ENCODE measurements at regions not wholly inside any gene's neighbourhood (a gene's known extent, or its start where the extent isn't known, plus 50 kb on each side); places are given as distances from the start of the nearest gene placed in this dataset.
A peak's percentile ranks its signal among the peaks of the same experiment; 100 is the strongest.

DNA sequence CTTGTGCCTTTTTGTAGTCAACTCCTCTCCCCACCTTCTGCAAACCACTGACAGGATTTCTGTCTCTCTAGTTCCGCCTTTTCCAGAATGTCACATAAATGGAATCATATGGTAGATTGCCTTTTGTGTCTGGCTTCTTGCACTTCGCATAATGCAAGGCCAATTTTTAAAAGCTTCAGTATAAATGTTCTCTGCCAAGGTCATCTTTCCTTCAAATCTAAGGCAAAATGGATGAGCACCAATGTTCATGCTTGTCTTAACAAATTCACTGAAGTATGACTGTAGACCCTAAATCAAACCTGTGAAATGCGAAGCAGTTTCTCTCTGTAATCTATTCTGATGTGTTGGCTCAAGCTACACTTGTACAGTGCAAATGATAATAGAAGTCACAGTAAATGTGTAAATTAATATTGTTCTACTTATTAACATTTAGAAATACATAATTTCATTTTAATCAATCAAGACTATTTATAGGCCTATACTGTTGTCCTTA lies 92.8 kb upstream of the GLS start:
- POLR2A ChIA-PET, result interaction anchor here (0.6 kb wide), 1 partner anchor 375 kb away, joined by 4 read pairs; no protein-coding TSS in a partner anchor
- intact Hi-C loops (cut with micrococcal nuclease), result loop anchor here (10.0 kb wide), 1 partner anchor 157 kb away; no protein-coding TSS in a partner anchor
- TF ChIP-seq, protein P1, sequence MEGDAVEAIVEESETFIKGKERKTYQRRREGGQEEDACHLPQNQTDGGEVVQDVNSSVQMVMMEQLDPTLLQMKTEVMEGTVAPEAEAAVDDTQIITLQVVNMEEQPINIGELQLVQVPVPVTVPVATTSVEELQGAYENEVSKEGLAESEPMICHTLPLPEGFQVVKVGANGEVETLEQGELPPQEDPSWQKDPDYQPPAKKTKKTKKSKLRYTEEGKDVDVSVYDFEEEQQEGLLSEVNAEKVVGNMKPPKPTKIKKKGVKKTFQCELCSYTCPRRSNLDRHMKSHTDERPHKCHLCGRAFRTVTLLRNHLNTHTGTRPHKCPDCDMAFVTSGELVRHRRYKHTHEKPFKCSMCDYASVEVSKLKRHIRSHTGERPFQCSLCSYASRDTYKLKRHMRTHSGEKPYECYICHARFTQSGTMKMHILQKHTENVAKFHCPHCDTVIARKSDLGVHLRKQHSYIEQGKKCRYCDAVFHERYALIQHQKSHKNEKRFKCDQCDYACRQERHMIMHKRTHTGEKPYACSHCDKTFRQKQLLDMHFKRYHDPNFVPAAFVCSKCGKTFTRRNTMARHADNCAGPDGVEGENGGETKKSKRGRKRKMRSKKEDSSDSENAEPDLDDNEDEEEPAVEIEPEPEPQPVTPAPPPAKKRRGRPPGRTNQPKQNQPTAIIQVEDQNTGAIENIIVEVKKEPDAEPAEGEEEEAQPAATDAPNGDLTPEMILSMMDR (IDR thresholded peaks at IDR 0.05), result no peak
- Mint-ChIP-seq H3K27me3 (peaks cover 1% of the 10 kb centered on the region), H3K9me3 (peaks cover 4% of the 10 kb centered on the region), H3K4me1 (ENCODE audit: low read depth) (peaks cover 52% of the 10 kb centered on the region), H3K36me3 (ENCODE audit: low read depth) (no peaks in the 10 kb centered on the region), H3K27ac (no peak overlapping the region), H3K4me3 (no peak overlapping the region)
- no peak for ATAC-seq
- no peak for DNase-seq
- CTCF ChIA-PET, result interaction anchor here (1.2 kb wide), 1 partner anchor 433 kb away, joined by 3 read pairs; no protein-coding TSS in a partner anchor

DNA sequence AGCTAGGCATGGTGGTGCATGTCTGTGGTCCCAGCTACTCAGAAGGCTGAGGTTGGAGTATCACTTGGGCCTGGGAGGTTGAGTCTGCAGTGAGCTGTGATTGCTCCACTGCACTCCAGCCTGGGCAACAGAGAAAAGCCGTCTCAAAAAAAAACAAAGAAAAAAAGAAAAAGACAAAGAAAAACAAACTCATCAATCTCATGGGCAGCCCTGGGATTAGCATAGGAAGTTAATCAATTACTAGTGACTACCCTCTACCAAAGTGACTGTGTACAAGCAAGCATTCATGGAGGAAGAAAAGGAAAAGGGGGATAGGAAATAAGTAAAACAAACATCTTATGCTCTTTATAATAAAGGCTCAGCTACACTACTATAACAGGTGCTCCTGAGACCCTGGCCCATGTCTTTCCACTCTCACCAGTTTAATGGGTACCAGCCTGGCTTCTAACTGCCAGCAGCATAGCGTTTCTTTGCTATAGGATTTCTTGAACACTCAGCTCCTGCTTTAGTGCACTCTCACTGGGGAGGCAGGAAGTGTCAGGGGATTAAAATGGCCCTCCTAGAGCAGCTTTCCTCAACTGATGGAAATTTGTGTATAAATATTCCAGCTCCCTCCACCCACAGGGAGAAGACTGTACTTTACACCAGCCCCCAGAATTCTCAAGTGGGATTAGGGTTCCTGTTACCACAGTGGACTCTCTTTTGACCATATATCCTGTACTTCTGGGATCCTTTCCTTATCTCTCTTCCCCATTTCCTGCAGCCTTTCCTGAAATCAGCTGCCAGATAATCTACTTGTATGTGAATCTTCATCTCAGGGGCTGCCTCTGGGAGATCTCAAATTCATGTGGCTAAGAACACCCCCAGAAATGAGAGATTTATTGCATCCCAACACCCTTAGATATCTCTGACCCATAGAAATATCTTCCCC lies 91.3 kb upstream of the GLS start:
- Mint-ChIP-seq H3K36me3 (ENCODE audit: low read depth) (peaks cover 2% of the 10 kb centered on the region), H3K27ac (no peak overlapping the region), H3K4me1 (ENCODE audit: low read depth) (peaks cover 62% of the 10 kb centered on the region), H3K4me3 (no peak overlapping the region), H3K9me3 (peaks cover 1% of the 10 kb centered on the region), H3K27me3 (no peaks in the 10 kb centered on the region)
- intact Hi-C loops (cut with micrococcal nuclease), result loop anchor here (5.0 to 10.0 kb wide), 2 partner anchors 53 to 155 kb away; no protein-coding TSS in a partner anchor
- ATAC-seq (no peak), DNase-seq (no peak)
- TF ChIP-seq, protein P1 (IDR thresholded peaks at IDR 0.05), result no peak
- ChIA-PET CTCF (interaction anchor here (0.8 to 1.3 kb wide), 2 partner anchors 9 to 110 kb away, joined by 3 read pairs; no protein-coding TSS in a partner anchor), POLR2A (interaction anchor here (0.5 to 1.1 kb wide), 3 partner anchors 110 to 157 kb away, joined by 3 read pairs; no protein-coding TSS in a partner anchor)

DNA sequence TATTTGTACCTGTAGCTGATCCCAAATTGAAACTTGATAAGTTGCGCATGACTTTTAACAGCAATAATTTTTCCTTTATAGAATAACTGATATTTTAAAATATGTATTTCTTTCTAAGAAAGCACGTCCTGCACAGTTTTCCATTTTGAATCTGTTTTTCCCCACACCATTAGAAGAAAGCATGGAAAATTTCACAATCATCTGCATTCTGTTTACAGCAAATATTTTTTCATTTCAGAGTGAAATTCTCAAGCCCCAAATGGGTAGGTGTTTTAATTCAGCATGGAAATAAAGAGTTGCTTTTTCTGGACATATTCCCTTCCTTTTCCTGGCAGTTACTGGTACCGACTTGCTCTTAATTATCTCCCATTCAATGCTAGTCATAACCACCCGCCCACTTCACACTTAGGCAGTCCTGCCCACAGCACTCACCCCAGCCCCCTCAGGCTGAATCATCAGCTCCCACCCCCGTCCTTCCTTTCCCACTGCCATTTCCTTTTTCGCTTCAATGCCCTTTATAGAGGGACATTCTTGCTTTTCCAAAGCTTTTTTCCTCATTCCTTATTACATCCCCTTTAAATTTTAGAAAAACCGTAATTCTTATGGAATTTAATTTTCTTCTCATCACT lies 89.2 kb upstream of the GLS start:
- intact Hi-C loops (cut with micrococcal nuclease), result loop anchor here (5.0 kb wide), 1 partner anchor 51 kb away; no protein-coding TSS in a partner anchor
- H3K36me3 Mint-ChIP-seq (ENCODE audit: low read depth), result peaks cover 2% of the 10 kb centered on the region
- H3K27ac Mint-ChIP-seq, result peak overlapping the region; percentile 74
- ChIA-PET POLR2A (interaction anchor here (1.0 to 2.2 kb wide), 2 partner anchors 53 to 90 kb away, joined by 3 to 9 read pairs; partner anchors contain the start of gene GLS), CTCF (interaction anchor here (1.5 to 2.3 kb wide), 4 partner anchors 8 to 19 kb away, joined by 3 to 12 read pairs (median 5); no protein-coding TSS in a partner anchor)
- no peaks in the 10 kb centered on the region for H3K9me3 Mint-ChIP-seq
- ATAC-seq, result peak; percentile 71
- H3K27me3 Mint-ChIP-seq, result no peaks in the 10 kb centered on the region
- peak overlapping the region; percentile 15 for H3K4me3 Mint-ChIP-seq
- TF ChIP-seq, protein P1 (IDR thresholded peaks at IDR 0.05), result no peak
- peaks cover 59% of the 10 kb centered on the region for H3K4me1 Mint-ChIP-seq (ENCODE audit: low read depth)
- DNase-seq, result peak; percentile 78

DNA sequence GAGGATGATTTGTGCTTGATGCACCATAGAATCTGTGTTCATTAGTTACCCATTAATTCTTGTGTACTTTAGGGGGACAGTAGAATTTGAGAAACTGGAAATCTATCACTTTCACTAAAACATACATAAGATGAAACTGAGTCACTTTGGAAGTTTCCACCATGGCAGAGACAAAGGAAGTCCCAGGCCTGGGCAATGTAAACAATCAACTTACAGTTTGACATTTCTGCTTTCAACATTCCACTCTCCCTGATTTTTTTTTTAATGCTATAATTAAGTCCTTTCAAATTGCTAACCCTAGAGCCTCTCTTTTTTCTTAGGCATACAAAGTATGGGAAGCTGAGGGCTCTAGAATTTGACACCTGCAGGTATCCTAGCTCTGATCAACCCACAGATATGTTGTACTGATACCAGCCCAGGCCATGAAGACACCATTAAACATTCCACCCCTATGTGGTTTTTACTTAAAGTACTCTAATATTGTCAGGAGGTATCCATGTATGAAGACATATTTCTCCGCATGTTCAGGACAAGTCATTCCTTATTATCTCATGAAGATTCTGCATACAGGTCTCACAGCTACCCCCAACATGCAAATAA lies 88.5 kb upstream of the GLS start:
- peaks cover 55% of the 10 kb centered on the region for H3K4me1 Mint-ChIP-seq (ENCODE audit: low read depth)
- TF ChIP-seq, protein P1 (IDR thresholded peaks at IDR 0.05), result no peak
- no peaks in the 10 kb centered on the region for H3K9me3 Mint-ChIP-seq

More for the DNA sequence above, 88.5 kb upstream of the GLS start:
- Mint-ChIP-seq H3K36me3 (ENCODE audit: low read depth) (peaks cover 2% of the 10 kb centered on the region), H3K27ac (peak overlapping the region; percentile 74), H3K27me3 (no peaks in the 10 kb centered on the region), H3K4me3 (peak overlapping the region; percentile 15)
- POLR2A ChIA-PET, result interaction anchor here (0.5 to 2.2 kb wide), 2 partner anchors 89 to 379 kb away, joined by 3 to 9 read pairs; partner anchors contain the start of gene GLS
- intact Hi-C loops (cut with micrococcal nuclease), result loop anchor here (5.0 kb wide), 1 partner anchor 50 kb away; no protein-coding TSS in a partner anchor
- DNase-seq, result no peak
- no peak for ATAC-seq
- CTCF ChIA-PET, result interaction anchor here (1.4 to 2.3 kb wide), 7 partner anchors 9 to 155 kb away, joined by 3 to 12 read pairs (median 5); no protein-coding TSS in a partner anchor
